GM12875 (cell line): ENCODE measurements at regions not wholly inside any gene's neighbourhood (a gene's known extent, or its start where the extent isn't known, plus 50 kb on each side); places are given as distances from the start of the nearest gene placed in this dataset.

Experiments used
- H3K4me3 ChIP-seq: one replicate; pipeline ENCODE4 v1.5.1; 2011; ENCODE audit warnings: low read depth, low read length, control low read depth
- CTCF ChIP-seq: IDR thresholded peaks from 2 replicates; pipeline ENCODE4 v1.5.1; 2011; ENCODE audit warnings: low read depth, mild to moderate bottlenecking, control low read depth, inconsistent platforms, low read length, moderate library complexity, borderline replicate concordance; ENCODE audit not compliant: insufficient read depth

GRCh38 chr5:35488791-35489190, 128.9 kb upstream of the SPEF2 start:
- no peak for TF ChIP-seq CTCF
- no peak overlapping the region for H3K4me3 ChIP-seq

- no peak for TF ChIP-seq CTCF
- no peak overlapping the region for H3K4me3 ChIP-seq
Observed at GRCh38 chr5:35488055-35488454, 129.6 kb upstream of the SPEF2 start.

GRCh38 chr5:35487233-35488025, 130.2 kb upstream of the SPEF2 start:
- TF ChIP-seq CTCF: no peak
- H3K4me3 ChIP-seq: no peak overlapping the region

GRCh38 chr5:35485487-35485886, 132.2 kb upstream of the SPEF2 start:
- TF ChIP-seq CTCF: no peak
- no peak overlapping the region for H3K4me3 ChIP-seq

- TF ChIP-seq CTCF: no peak
- H3K4me3 ChIP-seq: no peak overlapping the region
Observed at GRCh38 chr5:35484241-35484640, 133.4 kb upstream of the SPEF2 start.

- no peak overlapping the region for H3K4me3 ChIP-seq
- TF ChIP-seq CTCF: no peak
Observed at GRCh38 chr5:35483780-35484179, 133.9 kb upstream of the SPEF2 start.

- TF ChIP-seq CTCF: no peak
- no peak overlapping the region for H3K4me3 ChIP-seq
Observed at GRCh38 chr5:35483191-35483590, 134.5 kb upstream of the SPEF2 start.
